ENCODE measurements at regions not wholly inside any gene's neighbourhood (a gene's known extent, or its start where the extent isn't known, plus 50 kb on each side); places are given as distances from the start of the nearest gene placed in this dataset.
"Not testable (repeated sequence)": the region's sequence is repeated elsewhere in the genome, so short reads cannot be mapped to it uniquely, and the experiment has no call there.

GRCh38 chr11:92168936-92169335 lies 55.7 kb upstream of the FAT3 start:
- DNase-seq, result no peak

- no peak for DNase-seq
Observed at GRCh38 chr11:92167571-92167970, 57.0 kb upstream of the FAT3 start.

GRCh38 chr11:92166335-92166734 lies 58.3 kb upstream of the FAT3 start:
- DNase-seq, result no peak

GRCh38 chr11:92163879-92164278 lies 60.7 kb upstream of the FAT3 start:
- DNase-seq, result no peak

- DNase-seq, result no peak
Observed at GRCh38 chr11:92162776-92163175, 61.8 kb upstream of the FAT3 start.

GRCh38 chr11:92159931-92160330 lies 64.7 kb upstream of the FAT3 start:
- no peak for DNase-seq

- DNase-seq, result not testable (repeated sequence)
Observed at GRCh38 chr11:92157390-92157789, 67.2 kb upstream of the FAT3 start.

- no peak for DNase-seq
Observed at GRCh38 chr11:92154611-92155010, 70.0 kb upstream of the FAT3 start.

GRCh38 chr11:92154110-92154509 lies 70.5 kb upstream of the FAT3 start:
- no peak for DNase-seq

- no peak for DNase-seq
Observed at GRCh38 chr11:92153542-92153941, 71.1 kb upstream of the FAT3 start.

- no peak for DNase-seq
Observed at GRCh38 chr11:92152245-92152644, 72.4 kb upstream of the FAT3 start.

GRCh38 chr11:92149996-92150395 lies 74.6 kb upstream of the FAT3 start:
- DNase-seq, result no peak

- no peak for DNase-seq
Observed at GRCh38 chr11:92141725-92142124, 82.9 kb upstream of the FAT3 start.

- DNase-seq, result no peak
Observed at GRCh38 chr11:92141159-92141558, 83.5 kb upstream of the FAT3 start.

- DNase-seq, result no peak
Observed at GRCh38 chr11:92140021-92140420, 84.6 kb upstream of the FAT3 start.

- DNase-seq, result no peak
Observed at GRCh38 chr11:92138296-92138695, 86.3 kb upstream of the FAT3 start.

- DNase-seq, result no peak
Observed at GRCh38 chr11:92137747-92138146, 86.9 kb upstream of the FAT3 start.

GRCh38 chr11:92136797-92137196 lies 87.8 kb upstream of the FAT3 start:
- DNase-seq, result no peak

GRCh38 chr11:92131289-92131865 lies 93.2 kb upstream of the FAT3 start:
- DNase-seq, result no peak

GRCh38 chr11:92130421-92130831 lies 94.2 kb upstream of the FAT3 start:
- no peak for DNase-seq

- DNase-seq, result no peak
Observed at GRCh38 chr11:92129811-92130210, 94.8 kb upstream of the FAT3 start.

- DNase-seq, result no peak
Observed at GRCh38 chr11:92128026-92128425, 96.6 kb upstream of the FAT3 start.

- no peak for DNase-seq
Observed at GRCh38 chr11:92125321-92125720, 99.3 kb upstream of the FAT3 start.

- no peak for DNase-seq
Observed at GRCh38 chr11:92123540-92123939, 101.1 kb upstream of the FAT3 start.

GRCh38 chr11:92122561-92122960 lies 102.1 kb upstream of the FAT3 start:
- no peak for DNase-seq

GRCh38 chr11:92111287-92111686 lies 113.3 kb upstream of the FAT3 start:
- DNase-seq, result no peak

Data from MV-4-11 (cell line).